22Rv1 (cell line): ENCODE measurements at regions not wholly inside any gene's neighbourhood (a gene's known extent, or its start where the extent isn't known, plus 50 kb on each side); places are given as distances from the start of the nearest gene placed in this dataset.

Experiments
- CTCF ChIP-seq: fragments of 450-650 bp; IDR thresholded peaks from 2 replicates; pipeline ENCODE4 v1.5.1; 2017; ENCODE audit warnings: mild to moderate bottlenecking
- ZFX ChIP-seq: fragments of 450-650 bp; IDR thresholded peaks from 2 replicates; pipeline ENCODE4 v1.6.1; 2017; ENCODE audit warnings: antibody characterized with exemption, borderline replicate concordance

DNA sequence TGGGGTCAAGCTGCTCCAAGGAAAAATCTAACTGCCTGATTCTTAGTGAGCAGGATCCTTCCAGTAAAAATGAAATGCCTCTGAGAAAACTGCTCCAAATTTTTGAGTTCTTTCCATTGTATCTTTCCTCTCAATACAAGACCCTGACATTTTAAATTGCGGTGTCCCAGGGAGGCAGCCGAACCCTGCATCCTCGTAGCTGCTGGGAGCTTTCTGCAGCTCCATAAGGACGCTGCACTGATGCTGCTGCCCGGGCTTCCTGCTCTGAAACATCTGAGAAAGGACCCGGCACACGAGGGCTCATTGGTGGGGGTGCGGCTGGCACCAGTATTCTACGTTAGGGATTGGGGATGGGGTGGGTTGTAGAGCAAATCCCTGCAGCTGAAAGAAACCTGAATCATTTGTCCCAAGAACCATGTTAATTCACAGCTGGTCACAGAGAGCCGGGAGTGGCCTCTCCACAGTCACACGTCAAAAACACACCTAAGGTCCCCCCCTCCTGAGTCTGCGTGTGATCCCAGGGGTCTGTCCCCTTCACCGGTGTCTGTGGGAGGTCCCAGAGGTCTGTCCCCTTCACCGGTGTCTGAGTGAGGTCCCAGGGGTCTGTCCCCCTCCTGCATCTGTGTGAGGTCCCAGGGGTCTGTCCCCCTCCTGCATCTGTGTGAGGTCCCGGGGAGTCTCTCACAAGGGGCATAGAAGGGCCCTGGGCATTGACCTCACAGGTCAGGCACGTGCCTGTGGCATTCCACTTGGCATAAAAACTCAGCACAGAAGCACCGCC lies 63.4 kb upstream of the ZNF354B start:
- TF ChIP-seq CTCF (no peak), ZFX (no peak)
